GM23338 (cell line): ENCODE measurements at regions not wholly inside any gene's neighbourhood (a gene's known extent, or its start where the extent isn't known, plus 50 kb on each side); places are given as distances from the start of the nearest gene placed in this dataset.

Source experiments
- ATAC-seq: fragments of 200-7000 bp; cut with Tn5 transposase; 3 replicates; pipeline ENCODE4 v1.9.1; 2020
- DNase-seq: peaks from one replicate; pipeline ENCODE4 v3.0.0-alpha.2; 2015; ENCODE audit warnings: low spot score
- H2AFZ ChIP-seq: fragments of 200-600 bp; sonication (generic); 2 replicates; pipeline ENCODE4 v1.8.0; 2016; ENCODE audit warnings: antibody characterized with exemption, mild to moderate bottlenecking, moderate library complexity
- H3F3A ChIP-seq: fragments of 200-600 bp; sonication (generic); replicated peaks from 2 replicates; pipeline ENCODE4 v1.8.0; 2017; ENCODE audit warnings: antibody characterized with exemption, mixed run types, low read depth
- H3K27ac ChIP-seq: fragments of 200-600 bp; sonication (generic); 2 replicates; pipeline ENCODE4 v1.6.1; 2016; ENCODE audit warnings: low read depth
- H3K27me3 ChIP-seq: fragments of 200-600 bp; sonication (generic); 2 replicates; pipeline ENCODE4 v1.8.0; 2016; ENCODE audit warnings: mild to moderate bottlenecking, mixed run types, moderate library complexity; ENCODE audit not compliant: insufficient read depth
- H3K36me3 ChIP-seq: fragments of 200-600 bp; sonication (generic); 2 replicates; pipeline ENCODE4 v1.8.0; 2016; ENCODE audit warnings: mild to moderate bottlenecking; ENCODE audit not compliant: insufficient read depth
- H3K4me1 ChIP-seq: fragments of 200-600 bp; sonication (generic); 2 replicates; pipeline ENCODE4 v1.8.0; 2016; ENCODE audit warnings: mild to moderate bottlenecking, moderate library complexity; ENCODE audit not compliant: insufficient read depth
- H3K4me2 ChIP-seq: fragments of 200-600 bp; sonication (generic); 2 replicates; pipeline ENCODE4 v1.7.1; 2017; ENCODE audit warnings: mixed run types
- H3K4me3 ChIP-seq: fragments of 200-600 bp; sonication (generic); 2 replicates; pipeline ENCODE4 v1.6.1; 2016; ENCODE audit warnings: mixed run types
- H3K79me2 ChIP-seq: fragments of 200-600 bp; sonication (generic); replicated peaks from 2 replicates; pipeline ENCODE4 v1.8.0; 2017; ENCODE audit warnings: mild to moderate bottlenecking; ENCODE audit not compliant: insufficient read depth
- H3K9me2 ChIP-seq: fragments of 200-600 bp; sonication (generic); 2 replicates; pipeline ENCODE4 v1.8.0; 2017; ENCODE audit not compliant: insufficient read depth
- H4K20me1 ChIP-seq: fragments of 200-600 bp; sonication (generic); replicated peaks from 2 replicates; pipeline ENCODE4 v1.8.0; 2017; ENCODE audit warnings: mild to moderate bottlenecking; ENCODE audit not compliant: insufficient read depth
- H3K27ac Mint-ChIP-seq: 2 replicates; pipeline ENCODE4 v1.8.0; 2020; ENCODE audit warnings: inconsistent platforms, mild to moderate bottlenecking, moderate library complexity, mixed read lengths
- H3K27me3 Mint-ChIP-seq: 3 replicates; pipeline ENCODE4 v1.8.0; 2022; ENCODE audit warnings: low read depth, mild to moderate bottlenecking, moderate library complexity, mixed read lengths, inconsistent platforms; ENCODE audit not compliant: insufficient read depth, poor library complexity
- H3K36me3 Mint-ChIP-seq: 3 replicates; pipeline ENCODE4 v1.8.0; 2021; ENCODE audit warnings: low read depth, mild to moderate bottlenecking, inconsistent platforms, moderate library complexity, mixed read lengths
- H3K4me1 Mint-ChIP-seq: 3 replicates; pipeline ENCODE4 v1.8.0; 2020; ENCODE audit warnings: mild to moderate bottlenecking, inconsistent platforms, mixed read lengths
- H3K4me3 Mint-ChIP-seq: 3 replicates; pipeline ENCODE4 v1.8.0; 2021; ENCODE audit warnings: moderate library complexity, mild to moderate bottlenecking, inconsistent platforms, mixed read lengths
- H3K9me3 Mint-ChIP-seq: 3 replicates; pipeline ENCODE4 v1.8.0; 2020; ENCODE audit warnings: moderate library complexity, mild to moderate bottlenecking, inconsistent platforms, mixed read lengths
- JUNB ChIP-seq: IDR thresholded peaks from one replicate; pipeline ENCODE4 v1.6.1; 2016; ENCODE audit warnings: antibody characterized with exemption; ENCODE audit not compliant: unreplicated experiment
- STAT1 ChIP-seq: IDR thresholded peaks from one replicate; pipeline ENCODE4 v1.6.1; 2016; ENCODE audit warnings: antibody characterized with exemption; ENCODE audit not compliant: unreplicated experiment
- ZNF114 ChIP-seq: fragments of 250-450 bp; sonication (Bioruptor Pico); IDR thresholded peaks from 2 replicates; pipeline ENCODE4 v1.5.0; 2020; ENCODE audit warnings: mild to moderate bottlenecking, moderate library complexity
- TF ChIP-seq, protein P1 (sequence below): IDR thresholded peaks from one replicate; pipeline ENCODE4 v1.6.1; 2018; ENCODE audit warnings: antibody characterized with exemption; ENCODE audit not compliant: unreplicated experiment
- TF ChIP-seq, protein P2 (sequence below): fragments of 250-450 bp; sonication (Bioruptor Pico); IDR thresholded peaks from 2 replicates; pipeline ENCODE4 v1.5.0; 2020; ENCODE audit warnings: mild to moderate bottlenecking, moderate library complexity

DNA sequence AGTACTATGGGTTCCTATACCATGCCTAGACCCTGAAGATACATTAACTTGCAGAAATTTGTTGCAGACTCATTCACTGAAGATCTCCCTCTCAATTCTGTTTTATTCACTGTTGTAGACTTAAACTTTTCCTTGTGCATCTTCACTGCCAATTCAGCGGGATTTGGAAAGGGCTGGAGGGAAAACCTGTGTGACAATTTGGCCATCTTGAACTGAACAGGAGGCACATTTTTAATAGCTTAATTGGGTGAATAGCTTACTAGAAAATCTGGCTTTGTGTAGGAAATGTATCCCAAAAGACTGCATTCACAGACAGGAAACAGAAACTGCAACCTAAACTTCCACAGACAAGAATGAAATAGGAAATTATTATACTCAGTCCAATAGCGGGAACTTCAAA is 512.3 kb downstream of the XIRP2 start:
- Mint-ChIP-seq H3K27ac (no peak overlapping the region), H3K4me3 (no peak overlapping the region), H3K9me3 (peaks cover 18% of the 10 kb centered on the region), H3K27me3 (peaks cover 1% of the 10 kb centered on the region), H3K36me3 (peaks cover 21% of the 10 kb centered on the region), H3K4me1 (peaks cover 24% of the 10 kb centered on the region)
- H3K4me3 ChIP-seq = no peak overlapping the region
- H3F3A ChIP-seq = no peaks in the 10 kb centered on the region
- ATAC-seq (no peak), DNase-seq (no peak)
- no peak overlapping the region for H2AFZ ChIP-seq
- no peaks in the 10 kb centered on the region for H3K27me3 ChIP-seq
- H3K4me2 ChIP-seq = no peak overlapping the region
- H4K20me1 ChIP-seq = peaks cover 17% of the 10 kb centered on the region
- TF ChIP-seq JUNB = no peak
- TF ChIP-seq, protein P1, sequence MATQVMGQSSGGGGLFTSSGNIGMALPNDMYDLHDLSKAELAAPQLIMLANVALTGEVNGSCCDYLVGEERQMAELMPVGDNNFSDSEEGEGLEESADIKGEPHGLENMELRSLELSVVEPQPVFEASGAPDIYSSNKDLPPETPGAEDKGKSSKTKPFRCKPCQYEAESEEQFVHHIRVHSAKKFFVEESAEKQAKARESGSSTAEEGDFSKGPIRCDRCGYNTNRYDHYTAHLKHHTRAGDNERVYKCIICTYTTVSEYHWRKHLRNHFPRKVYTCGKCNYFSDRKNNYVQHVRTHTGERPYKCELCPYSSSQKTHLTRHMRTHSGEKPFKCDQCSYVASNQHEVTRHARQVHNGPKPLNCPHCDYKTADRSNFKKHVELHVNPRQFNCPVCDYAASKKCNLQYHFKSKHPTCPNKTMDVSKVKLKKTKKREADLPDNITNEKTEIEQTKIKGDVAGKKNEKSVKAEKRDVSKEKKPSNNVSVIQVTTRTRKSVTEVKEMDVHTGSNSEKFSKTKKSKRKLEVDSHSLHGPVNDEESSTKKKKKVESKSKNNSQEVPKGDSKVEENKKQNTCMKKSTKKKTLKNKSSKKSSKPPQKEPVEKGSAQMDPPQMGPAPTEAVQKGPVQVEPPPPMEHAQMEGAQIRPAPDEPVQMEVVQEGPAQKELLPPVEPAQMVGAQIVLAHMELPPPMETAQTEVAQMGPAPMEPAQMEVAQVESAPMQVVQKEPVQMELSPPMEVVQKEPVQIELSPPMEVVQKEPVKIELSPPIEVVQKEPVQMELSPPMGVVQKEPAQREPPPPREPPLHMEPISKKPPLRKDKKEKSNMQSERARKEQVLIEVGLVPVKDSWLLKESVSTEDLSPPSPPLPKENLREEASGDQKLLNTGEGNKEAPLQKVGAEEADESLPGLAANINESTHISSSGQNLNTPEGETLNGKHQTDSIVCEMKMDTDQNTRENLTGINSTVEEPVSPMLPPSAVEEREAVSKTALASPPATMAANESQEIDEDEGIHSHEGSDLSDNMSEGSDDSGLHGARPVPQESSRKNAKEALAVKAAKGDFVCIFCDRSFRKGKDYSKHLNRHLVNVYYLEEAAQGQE = no peak
- TF ChIP-seq STAT1 = no peak
- no peak for TF ChIP-seq ZNF114
- TF ChIP-seq, protein P2, sequence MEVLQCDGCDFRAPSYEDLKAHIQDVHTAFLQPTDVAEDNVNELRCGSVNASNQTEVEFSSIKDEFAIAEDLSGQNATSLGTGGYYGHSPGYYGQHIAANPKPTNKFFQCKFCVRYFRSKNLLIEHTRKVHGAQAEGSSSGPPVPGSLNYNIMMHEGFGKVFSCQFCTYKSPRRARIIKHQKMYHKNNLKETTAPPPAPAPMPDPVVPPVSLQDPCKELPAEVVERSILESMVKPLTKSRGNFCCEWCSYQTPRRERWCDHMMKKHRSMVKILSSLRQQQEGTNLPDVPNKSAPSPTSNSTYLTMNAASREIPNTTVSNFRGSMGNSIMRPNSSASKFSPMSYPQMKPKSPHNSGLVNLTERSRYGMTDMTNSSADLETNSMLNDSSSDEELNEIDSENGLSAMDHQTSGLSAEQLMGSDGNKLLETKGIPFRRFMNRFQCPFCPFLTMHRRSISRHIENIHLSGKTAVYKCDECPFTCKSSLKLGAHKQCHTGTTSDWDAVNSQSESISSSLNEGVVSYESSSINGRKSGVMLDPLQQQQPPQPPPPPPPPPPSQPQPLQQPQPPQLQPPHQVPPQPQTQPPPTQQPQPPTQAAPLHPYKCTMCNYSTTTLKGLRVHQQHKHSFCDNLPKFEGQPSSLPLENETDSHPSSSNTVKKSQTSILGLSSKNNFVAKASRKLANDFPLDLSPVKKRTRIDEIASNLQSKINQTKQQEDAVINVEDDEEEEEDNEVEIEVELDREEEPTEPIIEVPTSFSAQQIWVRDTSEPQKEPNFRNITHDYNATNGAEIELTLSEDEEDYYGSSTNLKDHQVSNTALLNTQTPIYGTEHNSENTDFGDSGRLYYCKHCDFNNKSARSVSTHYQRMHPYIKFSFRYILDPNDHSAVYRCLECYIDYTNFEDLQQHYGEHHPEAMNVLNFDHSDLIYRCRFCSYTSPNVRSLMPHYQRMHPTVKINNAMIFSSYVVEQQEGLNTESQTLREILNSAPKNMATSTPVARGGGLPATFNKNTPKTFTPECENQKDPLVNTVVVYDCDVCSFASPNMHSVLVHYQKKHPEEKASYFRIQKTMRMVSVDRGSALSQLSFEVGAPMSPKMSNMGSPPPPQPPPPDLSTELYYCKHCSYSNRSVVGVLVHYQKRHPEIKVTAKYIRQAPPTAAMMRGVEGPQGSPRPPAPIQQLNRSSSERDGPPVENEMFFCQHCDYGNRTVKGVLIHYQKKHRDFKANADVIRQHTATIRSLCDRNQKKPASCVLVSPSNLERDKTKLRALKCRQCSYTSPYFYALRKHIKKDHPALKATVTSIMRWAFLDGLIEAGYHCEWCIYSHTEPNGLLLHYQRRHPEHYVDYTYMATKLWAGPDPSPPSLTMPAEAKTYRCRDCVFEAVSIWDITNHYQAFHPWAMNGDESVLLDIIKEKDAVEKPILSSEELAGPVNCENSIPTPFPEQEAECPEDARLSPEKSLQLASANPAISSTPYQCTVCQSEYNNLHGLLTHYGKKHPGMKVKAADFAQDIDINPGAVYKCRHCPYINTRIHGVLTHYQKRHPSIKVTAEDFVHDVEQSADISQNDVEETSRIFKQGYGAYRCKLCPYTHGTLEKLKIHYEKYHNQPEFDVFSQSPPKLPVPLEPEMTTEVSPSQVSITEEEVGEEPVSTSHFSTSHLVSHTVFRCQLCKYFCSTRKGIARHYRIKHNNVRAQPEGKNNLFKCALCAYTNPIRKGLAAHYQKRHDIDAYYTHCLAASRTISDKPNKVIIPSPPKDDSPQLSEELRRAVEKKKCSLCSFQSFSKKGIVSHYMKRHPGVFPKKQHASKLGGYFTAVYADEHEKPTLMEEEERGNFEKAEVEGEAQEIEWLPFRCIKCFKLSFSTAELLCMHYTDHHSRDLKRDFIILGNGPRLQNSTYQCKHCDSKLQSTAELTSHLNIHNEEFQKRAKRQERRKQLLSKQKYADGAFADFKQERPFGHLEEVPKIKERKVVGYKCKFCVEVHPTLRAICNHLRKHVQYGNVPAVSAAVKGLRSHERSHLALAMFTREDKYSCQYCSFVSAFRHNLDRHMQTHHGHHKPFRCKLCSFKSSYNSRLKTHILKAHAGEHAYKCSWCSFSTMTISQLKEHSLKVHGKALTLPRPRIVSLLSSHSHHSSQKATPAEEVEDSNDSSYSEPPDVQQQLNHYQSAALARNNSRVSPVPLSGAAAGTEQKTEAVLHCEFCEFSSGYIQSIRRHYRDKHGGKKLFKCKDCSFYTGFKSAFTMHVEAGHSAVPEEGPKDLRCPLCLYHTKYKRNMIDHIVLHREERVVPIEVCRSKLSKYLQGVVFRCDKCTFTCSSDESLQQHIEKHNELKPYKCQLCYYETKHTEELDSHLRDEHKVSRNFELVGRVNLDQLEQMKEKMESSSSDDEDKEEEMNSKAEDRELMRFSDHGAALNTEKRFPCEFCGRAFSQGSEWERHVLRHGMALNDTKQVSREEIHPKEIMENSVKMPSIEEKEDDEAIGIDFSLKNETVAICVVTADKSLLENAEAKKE = no peak
- peaks cover 28% of the 10 kb centered on the region for H3K4me1 ChIP-seq
- no peaks in the 10 kb centered on the region for H3K9me2 ChIP-seq
- H3K27ac ChIP-seq = no peak overlapping the region
- no peaks in the 10 kb centered on the region for H3K36me3 ChIP-seq
- H3K79me2 ChIP-seq = peaks cover 86% of the 10 kb centered on the region
